K562 (cell line): ENCODE measurements at regions not wholly inside any gene's neighbourhood (a gene's known extent, or its start where the extent isn't known, plus 50 kb on each side); places are given as distances from the start of the nearest gene placed in this dataset.
A peak's percentile ranks its signal among the peaks of the same experiment; 100 is the strongest.

Experiments
- ATAC-seq: fragments of 200-7000 bp; cut with Tn5 transposase; 3 replicates; pipeline ENCODE4 v1.9.1; 2020; ENCODE audit warnings: moderate library complexity
- BruUV-seq: library from RNA; stranded (reverse); fragments of 400-500 nt; replicated peaks from 2 replicates; lab custom pipeline; 2021; lab: Mats Ljungman, UMichigan
- CTCF ChIA-PET: fragments of 300-600 bp; formaldehyde crosslinking; extraction: SDS; loops from one replicate; lab custom pipeline; 2021; ENCODE audit warnings: low intra/inter-chr PET ratio; lab: Yijun Ruan, JAX
- POLR2A ChIA-PET: fragments of 300-600, 350-650 bp; sonication (Branson Sonifier 250); formaldehyde crosslinking; extraction: SDS; loops from one replicate; lab custom pipeline; 2021; ENCODE audit warnings: antibody characterized with exemption, inconsistent platforms; lab: Yijun Ruan, JAX
- DNase-seq, 4 experiments: peaks; one replicate each; pipeline versions ENCODE4 v3.0.0 to v3.0.0-alpha.2; 2011 to 2018; ENCODE audit warnings: low spot score in 3 of 4, mixed read lengths in 3 of 4; ENCODE audit errors: extremely low read depth in 1 of 4
- FAIRE-seq: peaks from 2 replicates; lab custom pipeline; 2011; peaks lifted over from hg19 to GRCh38; lab: Jason Lieb, UNC
- H2AFZ ChIP-seq: 2 replicates; pipeline ENCODE4 v1.6.0; 2011; ENCODE audit warnings: low read depth, low read length, control low read depth, inconsistent platforms
- H3K27ac ChIP-seq: fragments of 200-600 bp; 3 replicates; pipeline ENCODE4 v1.8.0; 2011; ENCODE audit warnings: low read depth, mild to moderate bottlenecking, control low read depth, inconsistent platforms, low read length, moderate library complexity, mixed read lengths; ENCODE audit errors: extremely low read depth
- H3K27me3 ChIP-seq, 2 experiments: fragments of 300-600 bp in 1 of 2; 2 replicates in 1 of 2; 3 replicates in 1 of 2; pipeline versions ENCODE4 v1.6.0 to v1.8.0; 2011; ENCODE audit warnings: inconsistent platforms in 2 of 2, low read length in 2 of 2, mild to moderate bottlenecking in 1 of 2, mixed read lengths in 1 of 2, moderate library complexity in 1 of 2; ENCODE audit not compliant: control insufficient read depth in 2 of 2, insufficient read depth in 2 of 2
- H3K36me3 ChIP-seq: fragments of 300-600 bp; 3 replicates; pipeline ENCODE4 v1.8.0; 2011; ENCODE audit warnings: mild to moderate bottlenecking, low read length, inconsistent platforms; ENCODE audit not compliant: control insufficient read depth, insufficient read depth
- H3K4me1 ChIP-seq, 2 experiments: fragments of 200-600 bp in 1 of 2; replicated peaks in 1 of 2; 2 replicates in 1 of 2; 3 replicates in 1 of 2; pipeline versions ENCODE4 v1.5.1 to v1.8.0; 2011; ENCODE audit warnings: inconsistent platforms in 2 of 2, low read length in 2 of 2, mild to moderate bottlenecking in 1 of 2, mixed read lengths in 1 of 2, moderate library complexity in 1 of 2; ENCODE audit not compliant: control insufficient read depth in 2 of 2, insufficient read depth in 2 of 2
- H3K4me2 ChIP-seq: 2 replicates; pipeline ENCODE4 v1.6.1; 2011; ENCODE audit warnings: low read length, control low read depth, inconsistent platforms, mixed read lengths; ENCODE audit not compliant: insufficient read depth
- H3K4me3 ChIP-seq: fragments of 200-600 bp; sonication (generic), shearing (Covaris generic); 2 replicates; pipeline ENCODE4 v1.5.1; 2016; ENCODE audit warnings: control low read depth, inconsistent platforms
- H3K79me2 ChIP-seq: fragments of 200-600 bp; 3 replicates; pipeline ENCODE4 v1.8.0; 2011; ENCODE audit warnings: low read length, inconsistent platforms; ENCODE audit not compliant: control insufficient read depth, insufficient read depth
- H3K9ac ChIP-seq, 2 experiments: 2 replicates each; pipeline versions ENCODE4 v1.6.0 to v1.6.1; 2011; ENCODE audit warnings: low read depth in 2 of 2, low read length in 2 of 2, control low read depth in 1 of 2, inconsistent platforms in 1 of 2, mild to moderate bottlenecking in 1 of 2, mixed read lengths in 1 of 2; ENCODE audit not compliant: insufficient read depth in 1 of 2
- H3K9me1 ChIP-seq: one replicate; pipeline ENCODE4 v1.6.0; 2011; ENCODE audit warnings: inconsistent platforms, mild to moderate bottlenecking, low read length, moderate library complexity; ENCODE audit not compliant: control insufficient read depth, insufficient read depth
- H3K9me3 ChIP-seq: replicated peaks from 2 replicates; pipeline ENCODE4 v1.5.1; 2011; ENCODE audit warnings: low read depth, low read length, inconsistent platforms; ENCODE audit not compliant: control insufficient read depth, insufficient read depth
- H4K20me1 ChIP-seq: replicated peaks from 2 replicates; pipeline ENCODE4 v1.6.1; 2011; ENCODE audit warnings: low read length, inconsistent platforms, mixed read lengths; ENCODE audit not compliant: control insufficient read depth, insufficient read depth
- EGR1 ChIP-seq: fragments of 450-650 bp; conservative IDR thresholded peaks from 2 replicates; pipeline ENCODE4 v1.6.1; 2017; ENCODE audit warnings: mild to moderate bottlenecking
- GABPB1 ChIP-seq: sonication (generic); formaldehyde crosslinking; IDR thresholded peaks from 2 replicates; pipeline ENCODE4 v1.8.0; 2022; ENCODE audit warnings: mild to moderate bottlenecking, missing genetic modification reagents
- MAFF ChIP-seq: IDR thresholded peaks from 2 replicates; pipeline ENCODE4 v1.6.1; 2012; ENCODE audit warnings: low read length, improper control_type of control experiment
- MAFG ChIP-seq: fragments of 450-650 bp; conservative IDR thresholded peaks from 2 replicates; pipeline ENCODE4 v1.6.1; 2016; ENCODE audit warnings: missing genetic modification characterization, missing compliant biosample characterization
- RBBP5 ChIP-seq: fragments of 200-600 bp; sonication (generic); IDR thresholded peaks from 2 replicates; pipeline ENCODE4 v1.6.1; 2012; ENCODE audit warnings: borderline replicate concordance, mild to moderate bottlenecking, low read length, control low read depth, inconsistent platforms; ENCODE audit not compliant: insufficient read depth, poor library complexity, severe bottlenecking
- RBM34 ChIP-seq: fragments of 200-400 bp; formaldehyde crosslinking; IDR thresholded peaks from 2 replicates; pipeline ENCODE4 v1.6.1; 2018; ENCODE audit warnings: low read length, borderline replicate concordance; ENCODE audit not compliant: insufficient read depth
- ZNF316 ChIP-seq: fragments of 450-650 bp; IDR thresholded peaks from 2 replicates; pipeline ENCODE4 v1.6.1; 2016
- WGBS: fragments of 100-300 bp; shearing (Covaris generic); methylation state at CpG from one replicate; pipeline ENCODE4 v1.1.6; 2016; ENCODE audit warnings: low coverage, mixed read lengths; ENCODE audit not compliant: insufficient coverage; ENCODE audit errors: missing lambda C conversion rate; 5-methylcytosine and 5-hydroxymethylcytosine counted together
- in situ Hi-C: fragments of 300-500 bp; cut with MboI; formaldehyde crosslinking; loops from 4 replicates; pipeline ENCODE4 v1.15.0; 2018; ENCODE audit warnings: inconsistent platforms, mixed read lengths
- intact Hi-C: fragments of 100-400 bp; cut with micrococcal nuclease; formaldehyde crosslinking; loops from 2 replicates; pipeline ENCODE4 v1.14.2; 2022
- TF ChIP-seq, protein P1 (sequence below): fragments of 450-650 bp; formaldehyde crosslinking; IDR thresholded peaks from 2 replicates; pipeline ENCODE4 v1.4.0; 2022; ENCODE audit warnings: mild to moderate bottlenecking, moderate library complexity

DNA sequence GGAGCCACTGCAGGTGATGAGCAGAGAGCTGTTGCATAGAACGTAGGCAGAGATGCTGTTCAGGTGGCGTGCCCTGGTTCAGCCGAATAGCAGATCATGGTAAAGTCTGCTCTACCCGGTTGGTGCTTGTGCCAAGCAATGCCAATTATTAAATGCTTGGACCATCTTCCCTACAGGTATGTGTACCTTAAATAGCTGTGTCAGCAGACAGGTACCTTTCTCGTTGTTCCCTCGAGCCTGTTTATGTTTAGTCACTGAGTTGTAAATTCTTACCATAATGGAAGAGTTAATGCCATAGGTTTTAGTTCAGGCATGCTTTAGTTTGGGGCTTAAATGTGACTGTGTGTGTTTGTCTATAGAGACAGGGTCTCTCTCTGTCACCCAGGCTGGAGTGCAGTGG lies 112.5 kb upstream of the CPM start:
- Histone ChIP-seq H3K27me3 (peaks cover 0 to 15% of the 10 kb centered on the region in 2 experiments; a peak in 2 of 5 replicates), H3K9ac (no peak overlapping the region), H4K20me1 (no peaks in the 10 kb centered on the region), H3K4me1 (no peaks in the 10 kb centered on the region), H3K9me1 (no peaks in the 10 kb centered on the region), H3K4me3 (no peak overlapping the region), H3K36me3 (no peaks in the 10 kb centered on the region), H3K4me2 (no peak overlapping the region), H3K79me2 (no peaks in the 10 kb centered on the region), H2AFZ (no peak overlapping the region), H3K9me3 (no peaks in the 10 kb centered on the region), H3K27ac (no peak overlapping the region)
- TF ChIP-seq ZNF316, result peak; percentile 47
- no peak for TF ChIP-seq RBBP5
- TF ChIP-seq MAFG (tag), result peak; percentile 17; the same call in 1 of the 2 replicates
- peak; percentile 22; the same call in 1 of the 2 replicates for TF ChIP-seq MAFF
- ATAC-seq (no peak), DNase-seq (no peak), FAIRE-seq (no peak)
- in situ Hi-C loops (no loop called here), intact Hi-C loops (no loop called here)
- ChIA-PET POLR2A (no interaction called here), CTCF (no interaction called here)
- no TSS peak for BruUV-seq
- WGBS, result 0% methylated on average over 6 of the region's 6 CpGs

DNA sequence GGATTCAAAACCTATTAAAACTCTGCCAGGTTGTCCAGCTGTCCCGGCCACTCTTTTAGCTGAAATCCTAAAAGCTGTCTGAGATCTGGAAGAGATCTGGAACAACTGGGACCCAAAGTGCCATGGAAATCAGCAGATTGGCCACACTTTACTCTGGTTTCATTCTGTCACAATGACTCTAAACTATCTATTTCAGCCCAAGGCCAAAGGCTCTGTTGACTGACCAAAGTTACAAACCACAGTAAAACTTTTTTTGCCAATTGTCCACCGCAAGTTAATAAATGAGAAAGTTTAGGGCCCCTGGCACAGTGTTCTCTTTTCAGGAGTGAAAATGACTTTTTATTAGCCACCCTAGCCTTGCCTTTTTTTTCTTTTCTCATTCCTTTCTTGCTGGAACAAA lies 113.4 kb upstream of the CPM start:
- Histone ChIP-seq H4K20me1 (no peaks in the 10 kb centered on the region), H2AFZ (no peak overlapping the region), H3K27me3 (peaks cover 0 to 15% of the 10 kb centered on the region in 2 experiments; a peak in 2 of 5 replicates), H3K9me3 (no peaks in the 10 kb centered on the region), H3K4me1 (no peaks in the 10 kb centered on the region), H3K27ac (no peak overlapping the region), H3K9me1 (no peaks in the 10 kb centered on the region), H3K4me3 (no peak overlapping the region), H3K4me2 (no peak overlapping the region), H3K9ac (no peak overlapping the region), H3K79me2 (no peaks in the 10 kb centered on the region), H3K36me3 (no peaks in the 10 kb centered on the region)
- intact Hi-C loops, result no loop called here
- POLR2A ChIA-PET, result no interaction called here
- CTCF ChIA-PET, result interaction anchor here (0.5 kb wide), 1 partner anchor 90 kb away, joined by 3 read pairs; no protein-coding TSS in a partner anchor
- ATAC-seq, result no peak
- in situ Hi-C loops, result no loop called here
- WGBS, result 0% methylated on average over 2 of the region's 2 CpGs
- no peak for DNase-seq
- no TSS peak for BruUV-seq
- TF ChIP-seq RBM34 (no peak), EGR1 (no peak), GABPB1 (CRISPR knock-in tag) (no peak)
- TF ChIP-seq, protein P1, sequence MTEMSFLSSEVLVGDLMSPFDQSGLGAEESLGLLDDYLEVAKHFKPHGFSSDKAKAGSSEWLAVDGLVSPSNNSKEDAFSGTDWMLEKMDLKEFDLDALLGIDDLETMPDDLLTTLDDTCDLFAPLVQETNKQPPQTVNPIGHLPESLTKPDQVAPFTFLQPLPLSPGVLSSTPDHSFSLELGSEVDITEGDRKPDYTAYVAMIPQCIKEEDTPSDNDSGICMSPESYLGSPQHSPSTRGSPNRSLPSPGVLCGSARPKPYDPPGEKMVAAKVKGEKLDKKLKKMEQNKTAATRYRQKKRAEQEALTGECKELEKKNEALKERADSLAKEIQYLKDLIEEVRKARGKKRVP (CRISPR knock-in tag), result no peak
- FAIRE-seq, result no peak
